HL-60 (cell line): ENCODE measurements at regions not wholly inside any gene's neighbourhood (a gene's known extent, or its start where the extent isn't known, plus 50 kb on each side); places are given as distances from the start of the nearest gene placed in this dataset.

Experiments used
- GABPA ChIP-seq: IDR thresholded peaks from 2 replicates; pipeline ENCODE4 v1.6.1; 2012; ENCODE audit warnings: low read depth
- POLR2AphosphoS5 ChIP-seq: IDR thresholded peaks from 2 replicates; pipeline ENCODE4 v1.6.1; 2012; ENCODE audit warnings: low read depth
- SPI1 ChIP-seq: IDR thresholded peaks from 2 replicates; pipeline ENCODE4 v1.6.1; 2012; ENCODE audit warnings: low read depth, mild to moderate bottlenecking, borderline replicate concordance
- TF ChIP-seq, protein P1 (sequence below): IDR thresholded peaks from one replicate; pipeline ENCODE4 v1.5.1; 2011; ENCODE audit warnings: low read length, control low read depth, inconsistent platforms; ENCODE audit not compliant: insufficient read depth
- TF ChIP-seq, protein P2 (sequence below): IDR thresholded peaks from 2 replicates; pipeline ENCODE4 v1.6.1; 2012; ENCODE audit warnings: low read depth; ENCODE audit not compliant: insufficient replicate concordance

DNA sequence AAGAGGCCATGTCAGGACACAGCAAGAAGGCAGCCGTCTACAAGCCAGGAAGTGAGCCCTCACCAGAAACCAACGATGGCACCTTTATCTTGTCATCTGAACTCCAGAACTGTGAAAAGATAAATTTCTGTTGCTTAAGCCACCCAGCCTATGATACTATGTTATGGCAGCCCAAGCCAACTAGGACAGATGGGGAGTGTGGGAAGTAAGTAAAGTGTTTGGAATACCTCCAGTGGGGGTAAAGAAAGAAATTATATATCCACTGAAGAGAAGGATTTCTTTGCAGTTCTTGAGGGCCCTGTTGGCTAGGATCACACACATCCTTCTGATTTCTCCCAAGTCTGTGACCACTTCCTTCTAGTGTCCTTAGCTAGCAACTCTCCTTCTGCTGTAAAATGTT, 384.4 kb downstream of the TNS3 start:
- TF ChIP-seq, protein P1, sequence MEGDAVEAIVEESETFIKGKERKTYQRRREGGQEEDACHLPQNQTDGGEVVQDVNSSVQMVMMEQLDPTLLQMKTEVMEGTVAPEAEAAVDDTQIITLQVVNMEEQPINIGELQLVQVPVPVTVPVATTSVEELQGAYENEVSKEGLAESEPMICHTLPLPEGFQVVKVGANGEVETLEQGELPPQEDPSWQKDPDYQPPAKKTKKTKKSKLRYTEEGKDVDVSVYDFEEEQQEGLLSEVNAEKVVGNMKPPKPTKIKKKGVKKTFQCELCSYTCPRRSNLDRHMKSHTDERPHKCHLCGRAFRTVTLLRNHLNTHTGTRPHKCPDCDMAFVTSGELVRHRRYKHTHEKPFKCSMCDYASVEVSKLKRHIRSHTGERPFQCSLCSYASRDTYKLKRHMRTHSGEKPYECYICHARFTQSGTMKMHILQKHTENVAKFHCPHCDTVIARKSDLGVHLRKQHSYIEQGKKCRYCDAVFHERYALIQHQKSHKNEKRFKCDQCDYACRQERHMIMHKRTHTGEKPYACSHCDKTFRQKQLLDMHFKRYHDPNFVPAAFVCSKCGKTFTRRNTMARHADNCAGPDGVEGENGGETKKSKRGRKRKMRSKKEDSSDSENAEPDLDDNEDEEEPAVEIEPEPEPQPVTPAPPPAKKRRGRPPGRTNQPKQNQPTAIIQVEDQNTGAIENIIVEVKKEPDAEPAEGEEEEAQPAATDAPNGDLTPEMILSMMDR: no peak
- no peak for TF ChIP-seq POLR2AphosphoS5
- TF ChIP-seq, protein P2, sequence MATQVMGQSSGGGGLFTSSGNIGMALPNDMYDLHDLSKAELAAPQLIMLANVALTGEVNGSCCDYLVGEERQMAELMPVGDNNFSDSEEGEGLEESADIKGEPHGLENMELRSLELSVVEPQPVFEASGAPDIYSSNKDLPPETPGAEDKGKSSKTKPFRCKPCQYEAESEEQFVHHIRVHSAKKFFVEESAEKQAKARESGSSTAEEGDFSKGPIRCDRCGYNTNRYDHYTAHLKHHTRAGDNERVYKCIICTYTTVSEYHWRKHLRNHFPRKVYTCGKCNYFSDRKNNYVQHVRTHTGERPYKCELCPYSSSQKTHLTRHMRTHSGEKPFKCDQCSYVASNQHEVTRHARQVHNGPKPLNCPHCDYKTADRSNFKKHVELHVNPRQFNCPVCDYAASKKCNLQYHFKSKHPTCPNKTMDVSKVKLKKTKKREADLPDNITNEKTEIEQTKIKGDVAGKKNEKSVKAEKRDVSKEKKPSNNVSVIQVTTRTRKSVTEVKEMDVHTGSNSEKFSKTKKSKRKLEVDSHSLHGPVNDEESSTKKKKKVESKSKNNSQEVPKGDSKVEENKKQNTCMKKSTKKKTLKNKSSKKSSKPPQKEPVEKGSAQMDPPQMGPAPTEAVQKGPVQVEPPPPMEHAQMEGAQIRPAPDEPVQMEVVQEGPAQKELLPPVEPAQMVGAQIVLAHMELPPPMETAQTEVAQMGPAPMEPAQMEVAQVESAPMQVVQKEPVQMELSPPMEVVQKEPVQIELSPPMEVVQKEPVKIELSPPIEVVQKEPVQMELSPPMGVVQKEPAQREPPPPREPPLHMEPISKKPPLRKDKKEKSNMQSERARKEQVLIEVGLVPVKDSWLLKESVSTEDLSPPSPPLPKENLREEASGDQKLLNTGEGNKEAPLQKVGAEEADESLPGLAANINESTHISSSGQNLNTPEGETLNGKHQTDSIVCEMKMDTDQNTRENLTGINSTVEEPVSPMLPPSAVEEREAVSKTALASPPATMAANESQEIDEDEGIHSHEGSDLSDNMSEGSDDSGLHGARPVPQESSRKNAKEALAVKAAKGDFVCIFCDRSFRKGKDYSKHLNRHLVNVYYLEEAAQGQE: no peak
- TF ChIP-seq GABPA: no peak
- no peak for TF ChIP-seq SPI1
